Esophagus squamous epithelium (tissue), 4 donors: ENCODE measurements at regions not wholly inside any gene's neighbourhood (a gene's known extent, or its start where the extent isn't known, plus 50 kb on each side); places are given as distances from the start of the nearest gene placed in this dataset.

Experiments
- CTCF ChIP-seq, 6 experiments: fragments of 450-650 bp in 4 of 6; fragments of 200-600 bp in 2 of 6; sonication (generic) in 2 of 6; IDR thresholded peaks; one replicate each; pipeline ENCODE4 v1.5.1; 2016 to 2019; ENCODE audit warnings: antibody characterized with exemption in 6 of 6, mild to moderate bottlenecking in 4 of 6, moderate library complexity in 4 of 6
- POLR2A ChIP-seq, 4 donors: fragments of 450-650 bp; IDR thresholded peaks; one replicate each; pipeline ENCODE4 v1.6.1; 2017; ENCODE audit warnings: antibody characterized with exemption in 4 of 4, mild to moderate bottlenecking in 4 of 4, moderate library complexity in 3 of 4

DNA sequence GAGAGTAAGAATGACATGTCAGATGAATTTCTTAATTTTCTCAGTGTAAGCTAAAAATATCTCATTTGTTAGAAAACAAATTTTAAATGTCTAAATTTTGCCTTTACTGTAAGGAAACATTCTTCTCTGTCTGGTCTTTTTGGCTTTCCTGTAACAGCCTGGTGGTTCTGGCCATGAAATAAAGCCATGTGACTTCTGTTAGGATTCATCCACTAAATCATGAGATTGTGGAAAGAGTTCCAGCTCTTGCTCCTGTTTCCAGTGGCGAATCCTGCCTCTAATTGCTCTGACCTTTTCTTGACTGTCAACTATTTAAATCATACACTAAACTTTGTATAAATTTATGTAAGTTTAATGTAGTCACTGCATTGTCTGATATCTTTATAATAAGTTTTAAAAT lies 398.5 kb upstream of the AKR1E2 start:
- TF ChIP-seq CTCF (IDR thresholded peaks at IDR 0.05), result no peak
- no peak for TF ChIP-seq POLR2A (IDR thresholded peaks at IDR 0.05)
